Renal cortical epithelial cell (primary cell): ENCODE measurements at regions not wholly inside any gene's neighbourhood (a gene's known extent, or its start where the extent isn't known, plus 50 kb on each side); places are given as distances from the start of the nearest gene placed in this dataset.
A peak's percentile ranks its signal among the peaks of the same experiment; 100 is the strongest.
"Not testable (repeated sequence)": the region's sequence is repeated elsewhere in the genome, so short reads cannot be mapped to it uniquely, and the experiment has no call there.

Experiments
- DNase-seq: peaks from one replicate; pipeline ENCODE4 v3.0.0-alpha.2; 2011; ENCODE audit warnings: low read depth

DNA sequence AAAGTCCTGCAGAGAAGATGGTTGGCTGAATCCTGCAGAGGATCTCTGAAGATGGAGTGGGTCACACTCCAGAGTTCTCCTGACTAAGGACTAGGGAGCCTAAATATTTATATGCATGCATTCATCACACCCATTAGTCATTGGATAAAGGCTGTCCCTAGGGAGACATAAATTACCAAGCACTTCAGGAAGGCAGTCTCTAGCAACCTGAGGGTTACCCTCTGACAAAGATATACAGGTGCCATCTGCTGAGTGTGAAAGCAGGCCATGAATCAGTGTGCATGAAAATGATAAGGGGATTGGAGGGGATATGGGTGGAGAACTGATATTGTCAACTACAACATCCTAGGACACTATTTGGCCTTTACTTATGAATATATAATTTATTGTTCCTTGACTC, 294.8 kb upstream of the DDX18 start:
- DNase-seq = no peak

DNA sequence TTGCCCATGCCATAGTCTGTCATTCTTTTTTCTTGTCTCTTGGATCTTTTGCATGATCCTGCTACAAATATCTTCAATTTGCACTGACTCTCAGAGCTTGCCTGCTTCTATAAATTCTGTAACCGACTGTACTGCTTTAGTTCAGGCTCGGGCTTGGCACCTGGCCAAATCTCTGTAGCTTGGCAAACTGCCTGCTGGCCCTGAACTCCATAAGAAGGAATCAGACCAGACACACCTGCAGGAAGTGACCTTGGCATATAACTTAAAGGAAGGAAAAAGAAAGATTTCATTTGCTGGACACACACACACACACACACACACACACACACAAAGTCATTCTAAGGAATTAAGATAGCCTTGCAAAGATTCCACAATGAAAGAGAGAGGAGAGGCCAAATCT, 291.2 kb upstream of the DDX18 start:
- DNase-seq = peak; percentile 59

DNA sequence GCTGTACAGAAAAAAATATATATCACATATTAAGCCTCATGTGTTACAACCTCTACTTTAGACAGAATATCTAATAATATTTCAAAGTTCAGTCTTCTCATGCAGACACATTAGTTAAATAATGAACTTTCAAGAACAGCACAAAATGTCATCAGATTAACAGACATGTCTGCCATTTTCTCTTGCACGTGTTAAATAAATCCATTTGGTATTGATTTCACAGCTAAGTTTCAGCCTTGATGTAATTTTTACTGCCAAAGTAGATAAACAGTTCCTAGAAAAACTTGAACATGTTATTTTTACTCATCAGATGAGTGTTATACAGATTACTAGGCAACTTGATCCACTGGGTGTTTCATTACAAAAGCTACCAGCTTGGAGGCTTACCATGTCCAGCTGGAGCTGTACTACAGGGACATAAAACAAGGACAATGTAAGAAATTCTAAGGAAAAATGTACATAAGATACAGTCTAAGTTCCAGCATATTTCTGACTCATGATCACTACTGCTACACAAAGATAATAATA, 290.7 kb upstream of the DDX18 start:
- no peak for DNase-seq

DNA sequence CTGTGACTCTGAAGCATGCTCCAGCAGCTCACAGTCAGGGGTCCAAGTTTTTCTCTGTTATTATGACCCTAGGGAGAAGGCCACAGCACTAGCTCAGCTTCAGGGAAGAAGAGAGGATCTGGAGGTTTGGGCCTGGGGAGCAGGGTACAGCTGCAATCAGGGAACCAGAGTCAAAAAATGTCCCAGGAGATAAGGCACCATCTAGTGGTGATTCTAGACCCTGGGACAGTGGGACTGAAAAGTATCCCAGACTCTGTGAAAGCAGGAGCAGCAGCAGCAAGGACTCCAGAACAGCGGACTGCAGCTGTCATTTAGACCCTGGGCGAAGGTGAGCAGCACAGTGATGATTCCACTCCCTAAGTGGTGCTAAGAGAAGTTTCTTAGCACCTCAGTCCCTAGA, 278.4 kb upstream of the DDX18 start:
- peak; percentile 12 for DNase-seq

DNA sequence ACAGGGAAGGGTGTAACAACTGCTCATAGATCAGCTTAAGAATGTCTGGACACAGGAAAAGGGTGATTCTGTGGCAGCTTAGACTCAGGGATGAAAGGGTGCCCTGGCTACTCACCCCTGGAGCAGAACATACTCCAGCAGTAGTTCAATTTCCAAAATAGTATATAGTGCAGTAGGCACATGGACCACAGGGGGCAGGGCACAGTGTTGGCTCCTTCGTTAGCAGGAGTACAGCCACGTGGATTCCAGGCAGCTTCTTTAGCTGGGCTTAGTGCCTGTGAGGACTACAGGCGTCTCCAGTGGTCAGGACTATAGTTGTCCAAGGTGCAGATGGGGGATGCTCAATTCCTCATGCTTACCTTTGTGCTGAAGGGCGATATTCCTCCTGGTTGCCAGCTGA, 277.5 kb upstream of the DDX18 start:
- no peak for DNase-seq

DNA sequence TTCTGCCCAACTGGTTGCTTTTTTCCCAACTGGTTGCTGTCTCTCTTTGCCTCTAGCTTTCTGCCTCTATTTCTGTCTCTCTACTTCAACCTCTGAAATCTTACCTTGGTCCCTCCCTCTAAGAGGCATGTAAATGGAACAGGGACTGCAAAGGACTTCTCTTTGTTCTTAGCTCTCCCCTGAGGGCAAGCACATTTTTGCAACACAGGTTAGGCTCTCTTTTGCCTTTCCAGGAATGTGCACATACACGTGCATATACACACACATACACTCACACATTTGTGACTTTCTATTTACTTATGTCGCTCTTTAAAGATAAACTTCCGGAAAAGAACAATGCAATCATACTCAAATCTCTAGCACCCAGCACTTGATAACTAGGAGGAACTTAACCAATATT, 262.6 kb upstream of the DDX18 start:
- DNase-seq = no peak

DNA sequence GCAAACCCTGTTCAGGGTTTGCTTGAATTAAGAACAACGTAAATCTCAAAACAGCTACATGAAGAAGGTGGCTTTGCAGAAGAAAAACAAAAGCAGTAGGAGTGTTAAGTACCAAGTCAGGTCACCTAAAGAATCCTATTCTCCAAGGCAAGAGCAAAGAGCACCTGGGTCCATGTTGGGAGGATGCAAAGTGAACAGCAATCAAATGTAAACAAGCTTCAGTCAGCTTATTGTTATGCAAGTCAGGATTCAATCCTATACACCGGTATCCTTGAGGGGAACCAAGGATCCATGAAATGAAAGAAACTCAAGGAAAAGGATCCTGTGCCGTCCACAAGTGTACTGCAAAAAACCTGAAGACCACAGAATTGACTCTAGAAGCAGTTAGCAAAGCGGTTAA, 261.0 kb upstream of the DDX18 start:
- no peak for DNase-seq

DNA sequence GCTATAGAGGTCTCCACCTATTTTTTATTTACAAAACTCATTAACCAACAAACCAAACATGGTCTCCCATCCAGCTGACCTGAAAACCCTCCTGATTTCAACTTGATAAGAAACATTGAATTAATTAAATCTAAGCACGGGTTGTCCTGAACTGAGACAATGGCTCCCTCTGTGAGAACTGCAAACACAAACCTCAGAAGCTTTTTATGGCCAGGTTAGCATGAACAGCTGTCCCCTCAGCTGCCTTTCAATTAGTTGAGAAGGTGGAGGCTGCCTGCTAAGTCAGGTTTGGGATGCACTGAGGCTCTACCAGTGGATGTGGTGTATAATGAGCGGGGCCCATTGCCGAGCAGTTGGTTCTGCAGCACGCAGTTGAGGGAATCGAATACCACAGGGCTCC, 258.5 kb upstream of the DDX18 start:
- no peak for DNase-seq

DNA sequence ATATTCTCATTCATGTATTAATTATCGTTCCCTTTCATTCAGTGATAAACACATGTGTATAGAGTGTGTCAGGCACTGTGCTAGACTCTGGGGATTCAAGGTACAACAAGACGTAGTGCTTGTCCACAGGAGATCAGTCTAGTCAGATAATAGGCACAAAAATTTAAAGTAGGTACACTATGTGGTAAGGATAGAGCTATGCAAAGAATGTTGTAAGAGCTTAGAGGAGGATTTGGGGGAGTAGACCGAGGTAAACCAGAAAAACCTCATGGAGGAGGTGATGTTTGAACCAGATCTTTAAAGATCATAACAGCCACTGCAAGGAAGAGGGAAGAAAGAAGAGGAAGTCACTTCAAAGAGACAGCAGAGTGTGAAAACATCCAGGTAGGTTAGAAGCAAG, 256.9 kb upstream of the DDX18 start:
- no peak for DNase-seq

DNA sequence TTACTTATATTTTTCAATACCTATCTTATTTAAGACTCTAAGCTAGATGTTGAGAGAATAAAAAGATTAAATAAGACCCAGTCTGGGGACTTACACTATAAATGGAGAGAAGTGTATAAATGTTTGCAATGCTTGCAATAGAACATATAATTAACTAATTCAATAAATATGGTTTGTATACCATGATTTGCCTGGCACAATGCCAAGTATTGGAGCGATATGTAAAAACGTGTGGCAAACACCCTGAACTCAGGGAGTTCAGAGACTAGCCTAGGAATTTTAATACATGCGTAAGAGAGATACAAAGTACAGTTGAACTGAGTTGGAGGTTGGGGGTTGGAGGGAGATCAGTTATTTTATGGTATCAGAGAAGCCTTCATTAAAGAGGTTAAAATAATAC, 251.8 kb upstream of the DDX18 start:
- no peak for DNase-seq

DNA sequence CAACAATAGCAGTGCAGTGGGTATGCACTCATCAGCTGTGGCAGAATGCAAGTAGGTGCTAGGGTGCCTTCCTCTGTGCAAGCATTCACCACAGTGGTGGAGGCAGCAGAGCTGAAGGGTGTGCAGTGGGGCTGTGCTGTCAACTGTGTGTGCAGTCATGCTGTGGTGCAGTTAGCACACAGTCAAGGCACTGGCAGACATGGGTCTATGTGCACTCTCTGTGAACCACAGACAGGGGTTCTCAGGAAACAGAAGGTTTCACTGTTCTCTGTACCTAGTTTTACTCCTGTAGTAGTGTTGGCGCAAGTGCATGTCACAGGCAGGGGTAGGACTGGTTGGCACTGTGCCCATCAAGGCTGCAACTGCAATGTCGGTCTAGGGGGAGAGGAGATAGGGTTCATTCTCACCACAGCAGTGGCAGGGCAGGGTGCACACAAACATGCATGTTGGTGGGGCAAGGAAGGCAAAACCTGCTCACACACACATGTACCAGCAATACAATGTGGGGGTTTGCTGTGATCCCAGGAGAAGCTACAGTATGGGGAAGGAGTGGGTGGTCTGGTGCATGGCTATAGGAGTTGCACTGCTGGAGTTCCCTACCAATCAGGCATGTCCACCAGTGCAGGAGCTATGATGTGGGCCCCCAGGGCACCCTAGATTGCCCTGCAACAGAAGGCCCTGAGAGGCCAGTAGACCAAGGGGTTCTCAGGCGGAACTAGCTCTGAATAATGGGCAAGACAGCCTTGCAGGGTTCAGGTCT, 242.7 kb upstream of the DDX18 start:
- DNase-seq = no peak

DNA sequence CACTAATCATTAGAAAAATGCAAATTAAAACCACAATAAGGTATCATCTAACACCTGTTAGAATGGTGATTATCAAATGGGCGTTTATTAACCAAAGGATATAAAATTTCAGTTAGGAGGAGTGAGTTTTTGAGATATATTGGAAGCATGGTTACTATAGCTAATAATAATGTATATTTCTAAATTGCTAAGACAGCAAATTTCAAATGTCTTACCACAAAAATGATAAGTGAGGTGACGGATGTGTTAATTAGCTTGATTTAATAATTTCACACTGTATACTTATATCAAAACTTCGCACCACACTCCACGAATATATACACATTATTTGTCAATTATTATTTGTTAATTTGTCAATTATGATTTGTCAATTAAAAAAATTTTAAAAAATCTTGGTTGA, 227.2 kb upstream of the DDX18 start:
- no peak for DNase-seq

DNA sequence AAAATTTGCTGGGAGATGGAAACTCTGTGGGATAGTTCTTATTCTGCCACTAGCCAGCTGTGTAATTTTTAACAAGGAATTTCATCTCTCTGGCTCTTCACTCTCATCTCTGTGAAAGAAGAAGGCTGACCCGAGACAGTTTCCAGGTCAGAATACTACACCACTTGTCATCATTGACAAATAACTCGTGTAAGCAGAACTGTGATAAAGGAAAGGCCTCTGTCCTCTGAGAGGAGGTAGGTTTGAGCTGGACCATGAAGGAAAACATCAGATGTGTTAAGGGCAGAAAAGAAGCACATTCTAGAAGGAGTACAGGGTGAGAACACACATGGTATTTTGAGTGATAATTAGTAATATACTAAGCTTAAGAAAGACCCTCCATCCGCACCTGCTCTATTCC, 211.4 kb upstream of the DDX18 start:
- DNase-seq = no peak

DNA sequence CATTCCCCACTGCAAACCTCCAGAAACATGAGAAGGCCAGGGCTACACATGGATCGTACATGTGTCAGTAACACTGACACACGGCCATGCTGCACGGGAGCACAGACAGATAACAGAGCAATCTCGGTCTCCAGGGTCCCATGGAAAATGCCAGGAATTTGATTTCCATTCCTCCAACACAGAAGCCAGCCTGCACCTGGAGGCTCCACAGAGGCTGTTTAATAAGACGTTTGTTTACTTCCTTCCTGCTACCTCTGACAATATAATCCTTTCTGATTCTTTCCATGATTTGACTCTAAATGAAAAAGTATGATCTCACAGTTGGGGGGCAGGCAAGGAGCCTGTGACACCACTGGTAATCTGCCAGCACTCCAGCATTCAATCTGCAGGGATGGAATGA, 210.9 kb upstream of the DDX18 start:
- DNase-seq = no peak

DNA sequence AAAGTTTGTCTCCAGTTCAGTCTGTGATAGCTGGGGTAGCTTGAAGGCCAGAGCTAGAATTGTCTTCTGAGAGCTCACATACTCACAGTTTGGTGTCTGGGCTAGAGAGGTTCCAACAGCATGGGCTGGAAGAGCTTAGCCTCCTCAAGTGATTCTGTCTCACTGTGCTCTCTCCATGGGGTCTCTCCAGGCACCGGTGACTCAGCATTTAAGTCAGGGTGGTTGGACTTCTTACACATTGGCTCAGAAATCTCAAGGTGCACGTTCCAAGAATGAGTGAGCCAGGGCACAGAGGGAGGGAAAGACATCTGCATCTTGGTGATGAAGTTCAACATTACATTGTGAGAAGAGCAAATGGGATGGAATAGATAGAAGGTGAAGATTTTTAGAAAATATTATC, 207.3 kb upstream of the DDX18 start:
- DNase-seq = no peak

DNA sequence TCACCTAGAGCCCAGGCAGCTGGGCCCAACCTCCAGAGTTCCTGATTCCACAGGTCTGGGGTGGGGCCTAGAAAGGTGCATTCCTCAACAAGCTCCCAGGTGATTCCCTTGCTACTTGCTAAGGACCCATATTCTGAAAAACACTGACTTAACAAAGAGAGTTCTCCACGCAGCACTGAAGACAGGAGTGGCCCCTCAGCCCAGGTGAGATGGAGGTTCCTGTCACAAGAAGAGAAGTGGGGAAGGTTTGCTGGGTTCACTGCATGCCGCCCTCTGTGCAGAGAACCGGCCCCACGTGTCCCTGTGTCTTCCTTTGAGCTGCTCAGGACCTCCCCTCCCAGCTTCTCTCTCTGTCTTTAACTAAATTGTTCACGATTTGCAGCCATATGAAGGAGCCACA, 201.4 kb upstream of the DDX18 start:
- no peak for DNase-seq

DNA sequence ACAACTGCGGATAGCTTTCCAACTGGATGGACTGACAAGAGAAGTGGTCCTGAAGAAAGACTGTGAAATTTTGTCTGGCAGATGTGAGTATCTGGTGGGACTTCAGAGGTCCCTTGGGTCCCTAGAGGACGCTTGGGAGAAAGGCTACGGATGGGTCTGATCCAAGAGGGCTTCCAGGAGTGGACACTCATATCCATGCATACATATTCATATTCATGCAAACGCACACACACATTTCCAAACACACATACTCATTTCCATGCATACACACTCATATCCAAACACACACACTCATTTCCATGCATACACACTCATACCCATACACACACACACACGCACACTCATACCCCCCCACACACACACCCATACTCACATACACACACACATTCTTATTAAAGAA, 200.2 kb upstream of the DDX18 start:
- no peak for DNase-seq

DNA sequence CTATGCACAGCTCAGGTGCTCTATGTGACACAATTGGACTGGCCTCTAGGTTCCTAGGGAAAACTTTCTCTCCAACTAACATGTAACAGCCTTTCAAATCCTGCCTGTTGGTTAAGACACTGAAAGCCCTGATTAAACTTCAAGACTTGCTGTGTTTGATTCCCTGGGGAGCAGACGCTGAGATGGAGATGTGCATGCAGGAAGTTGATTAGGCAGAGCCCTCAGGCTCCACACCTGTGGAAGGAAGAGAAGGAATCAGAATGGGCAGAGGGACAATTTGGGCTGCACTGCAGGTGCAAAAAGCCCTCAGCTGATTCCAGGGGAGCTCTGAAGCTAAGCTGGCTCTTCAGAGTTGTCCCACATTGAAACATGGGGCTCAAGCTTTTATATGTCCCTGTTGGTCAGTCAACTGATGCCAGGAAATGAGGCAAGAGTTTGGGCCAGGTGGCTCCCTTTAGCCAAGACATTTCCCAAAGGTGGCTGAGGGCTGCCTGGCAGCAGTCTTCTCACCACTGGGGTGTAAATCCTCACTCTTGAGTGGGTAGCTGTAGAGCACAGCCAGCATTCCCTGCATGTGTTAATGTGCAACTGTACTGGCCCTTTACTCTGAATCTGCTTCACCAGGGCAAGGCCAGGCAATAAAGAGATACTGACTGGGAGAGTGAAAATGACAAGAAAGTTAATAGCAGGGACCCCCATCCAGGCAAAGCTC, 199.5 kb upstream of the DDX18 start:
- DNase-seq = no peak

DNA sequence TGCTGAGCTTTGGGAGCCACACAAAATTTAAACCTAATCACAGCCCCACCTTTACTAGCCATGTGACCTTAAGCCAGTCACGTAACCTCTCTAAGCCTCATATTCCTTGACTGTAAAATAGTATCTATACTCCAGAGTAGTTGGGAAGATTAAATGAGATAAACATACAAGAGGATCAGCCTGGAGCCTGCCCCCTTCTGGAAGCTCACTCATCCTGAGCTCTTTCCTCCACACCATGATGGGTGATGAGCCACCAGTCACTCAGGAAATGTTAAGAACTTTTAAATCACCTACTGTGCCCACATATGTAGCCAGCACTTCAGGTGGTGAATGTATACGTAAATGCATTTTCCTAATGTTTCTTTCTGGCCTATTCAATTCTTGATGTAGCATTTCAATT, 195.9 kb upstream of the DDX18 start:
- DNase-seq = no peak

DNA sequence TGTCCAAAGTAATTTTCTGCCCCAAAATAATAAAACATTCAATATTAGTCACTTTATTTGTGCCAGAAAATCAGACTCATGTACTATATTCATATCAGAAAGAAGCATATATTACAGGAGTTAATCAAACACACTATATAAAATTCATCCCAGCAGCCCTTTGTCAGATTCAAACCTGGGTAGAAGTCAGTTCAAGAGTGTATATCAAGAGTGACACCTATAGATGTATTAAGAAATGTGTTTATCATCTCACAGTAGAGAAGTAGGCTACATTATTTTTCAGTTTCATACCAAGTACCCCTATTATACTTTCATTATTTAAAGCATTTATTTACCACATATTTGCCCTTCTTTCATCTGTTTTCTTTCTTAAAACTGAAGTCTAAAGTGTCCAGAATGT, 193.2 kb upstream of the DDX18 start:
- no peak for DNase-seq

DNA sequence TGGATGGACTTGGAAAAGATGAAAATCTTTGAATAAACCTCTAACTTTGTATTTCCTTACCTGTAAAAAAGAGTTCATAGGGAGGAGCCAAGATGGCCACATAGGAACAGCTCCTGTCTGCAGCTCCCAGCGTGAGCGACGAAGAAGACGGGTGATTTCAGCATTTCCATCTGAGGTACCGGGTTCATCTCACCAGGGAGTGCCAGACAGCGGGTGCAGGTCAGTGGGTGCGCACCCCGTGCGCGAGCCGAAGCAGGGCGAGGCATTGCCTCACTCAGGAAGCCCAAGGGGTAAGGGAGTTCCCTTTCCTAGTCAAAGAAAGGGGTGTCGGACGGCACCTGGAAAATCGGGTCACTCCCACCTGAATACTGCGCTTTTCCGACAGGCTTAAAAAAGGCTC, 191.3 kb upstream of the DDX18 start:
- DNase-seq = not testable (repeated sequence)

DNA sequence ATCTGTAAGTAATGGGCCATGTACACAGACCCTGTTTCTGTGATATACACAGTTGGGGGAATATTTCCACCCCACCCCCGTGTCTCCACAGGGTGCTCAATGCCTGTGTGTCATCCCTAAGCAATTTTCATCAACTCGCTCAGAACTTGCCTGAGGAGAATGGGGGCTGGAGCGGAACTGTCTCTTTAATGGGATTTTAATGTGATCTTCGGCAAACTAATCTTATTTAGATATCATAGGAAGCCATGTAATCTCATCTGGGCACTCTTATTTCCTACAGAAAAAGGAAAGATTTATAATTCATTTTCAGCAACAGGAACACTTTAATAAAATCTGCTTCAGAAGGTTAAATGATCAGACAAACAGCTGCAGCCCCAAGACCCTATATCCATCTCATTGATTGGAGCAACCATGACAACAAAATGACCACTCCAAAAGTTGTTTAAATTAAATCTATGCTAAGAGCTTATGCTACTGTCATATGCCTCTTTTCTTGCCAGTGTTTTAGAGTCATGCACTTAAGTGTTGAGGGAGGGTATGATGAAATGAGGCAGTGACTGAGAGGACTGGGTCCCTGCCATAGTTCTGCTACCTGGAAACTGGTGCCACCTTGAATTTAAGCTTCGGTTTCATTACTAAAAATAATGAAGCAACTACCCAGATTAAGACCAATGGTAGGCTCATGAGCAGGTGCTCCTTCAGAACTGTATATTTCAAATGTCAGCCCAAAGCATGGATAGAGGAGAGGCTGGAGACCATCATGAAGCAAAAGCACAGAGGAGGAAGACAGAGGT, 183.1 kb upstream of the DDX18 start:
- no peak for DNase-seq

DNA sequence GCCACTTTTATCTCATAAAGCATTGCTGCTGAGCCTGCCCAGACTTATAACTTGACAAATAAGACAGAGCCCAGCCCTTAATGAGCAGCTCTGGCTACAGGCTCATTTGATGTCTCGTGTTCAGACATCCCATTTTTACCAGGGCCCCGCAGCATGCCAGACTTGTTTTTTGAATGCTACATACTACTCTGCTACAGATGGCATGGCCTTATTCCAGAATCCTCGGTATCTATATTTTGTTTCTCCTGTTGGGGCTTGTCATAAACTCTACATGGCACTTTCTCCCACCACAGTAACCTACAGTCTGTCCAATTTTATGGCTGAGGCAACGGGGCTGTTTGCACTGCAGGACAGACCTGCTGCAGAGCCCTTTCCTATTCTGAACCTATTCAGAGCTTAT, 179.0 kb upstream of the DDX18 start:
- no peak for DNase-seq
